Spleen (tissue), 11 donors: ENCODE measurements at regions not wholly inside any gene's neighbourhood (a gene's known extent, or its start where the extent isn't known, plus 50 kb on each side); places are given as distances from the start of the nearest gene placed in this dataset.

Experiments used
- DNase-seq: peaks from one replicate; pipeline ENCODE4 v3.0.0-alpha.2; 2020
- H3K27ac ChIP-seq, 8 donors: fragments of 200-600 bp; sonication (generic) in 7 of 8; 1 replicate in 4 of 8; 2 replicates in 4 of 8; pipeline versions ENCODE4 v1.5.0 to v1.8.0; 2016 to 2021; ENCODE audit warnings: inconsistent platforms in 4 of 8, mild to moderate bottlenecking in 4 of 8, moderate library complexity in 1 of 8
- H3K27me3 ChIP-seq, 7 donors: fragments of 200-600 bp; sonication (generic) in 6 of 7; replicated peaks in 1 of 7; 1 replicate in 4 of 7; 2 replicates in 3 of 7; pipeline versions ENCODE4 v1.5.0 to v1.8.0; 2016 to 2021; ENCODE audit warnings: inconsistent platforms in 3 of 7, mild to moderate bottlenecking in 1 of 7
- H3K36me3 ChIP-seq, 6 donors: fragments of 200-600 bp; sonication (generic) in 5 of 6; 1 replicate in 4 of 6; 2 replicates in 2 of 6; pipeline versions ENCODE4 v1.5.0 to v1.8.0; 2016 to 2021; ENCODE audit warnings: inconsistent platforms in 2 of 6
- H3K4me1 ChIP-seq, 6 donors: fragments of 200-600 bp; sonication (generic) in 5 of 6; 1 replicate in 3 of 6; 2 replicates in 3 of 6; pipeline versions ENCODE4 v1.5.0 to v1.8.0; 2016 to 2021; ENCODE audit warnings: inconsistent platforms in 3 of 6
- H3K4me3 ChIP-seq, 8 donors: fragments of 200-600 bp; sonication (generic) in 7 of 8; 1 replicate in 4 of 8; 2 replicates in 4 of 8; pipeline versions ENCODE4 v1.5.0 to v1.8.0; 2016 to 2021; ENCODE audit warnings: inconsistent platforms in 4 of 8, mild to moderate bottlenecking in 4 of 8, moderate library complexity in 2 of 8
- H3K9me3 ChIP-seq, 8 donors: fragments of 200-600 bp; sonication (generic) in 7 of 8; 1 replicate in 4 of 8; 2 replicates in 4 of 8; pipeline versions ENCODE4 v1.5.0 to v1.8.0; 2016 to 2021; ENCODE audit warnings: inconsistent platforms in 4 of 8
- POLR2A ChIP-seq, 3 donors: fragments of 450-650 bp; IDR thresholded peaks; one replicate each; pipeline ENCODE4 v1.5.1; 2017; ENCODE audit warnings: antibody characterized with exemption in 3 of 3, mild to moderate bottlenecking in 1 of 3
- POLR2AphosphoS5 ChIP-seq, 3 donors: sonication (generic); formaldehyde crosslinking; IDR thresholded peaks; one replicate each; pipeline ENCODE4 v1.5.1; 2017; ENCODE audit warnings: antibody characterized with exemption in 3 of 3
- WGBS, 5 donors: extraction: QIAGEN DNeasy Blood & Tissue Kit in 3 of 5; methylation state at CpG; one replicate each; pipeline versions ENCODE4 v1.1.5 to v1.1.7; 2013 to 2018; 5-methylcytosine and 5-hydroxymethylcytosine counted together
- intact Hi-C: fragments of 100-400 bp; cut with DNase I; formaldehyde crosslinking; loops from one replicate; pipeline ENCODE4 v1.15.0; 2023; ENCODE audit warnings: low total_unique reads
- TF ChIP-seq, protein P1 (sequence below), 11 experiments: fragments of 200-600 bp in 7 of 11; fragments of 450-650 bp in 4 of 11; sonication (generic) in 4 of 11; IDR thresholded peaks in 8 of 11; conservative IDR thresholded peaks in 3 of 11; 1 replicate in 7 of 11; 2 replicates in 4 of 11; pipeline versions ENCODE4 v1.4.0 to v1.8.0; 2016 to 2021; ENCODE audit warnings: antibody characterized with exemption in 11 of 11, inconsistent platforms in 4 of 11, mild to moderate bottlenecking in 1 of 11
- donor health status: healthy with polysubstance abuse.
- donor health status: DM: no; HTN: no; CAD: no; lungs with moderate emphysema.
- donor health status: DM: no; HTN: no; CAD: no.
- donor health status: Bipolar disorder and iron deficiency.
- donor health status: healthy.
- donor health status: DM: no; HTN: no; CAD: no.
- donor health status: DM: yes; HTN: yes; CAD: no.

DNA sequence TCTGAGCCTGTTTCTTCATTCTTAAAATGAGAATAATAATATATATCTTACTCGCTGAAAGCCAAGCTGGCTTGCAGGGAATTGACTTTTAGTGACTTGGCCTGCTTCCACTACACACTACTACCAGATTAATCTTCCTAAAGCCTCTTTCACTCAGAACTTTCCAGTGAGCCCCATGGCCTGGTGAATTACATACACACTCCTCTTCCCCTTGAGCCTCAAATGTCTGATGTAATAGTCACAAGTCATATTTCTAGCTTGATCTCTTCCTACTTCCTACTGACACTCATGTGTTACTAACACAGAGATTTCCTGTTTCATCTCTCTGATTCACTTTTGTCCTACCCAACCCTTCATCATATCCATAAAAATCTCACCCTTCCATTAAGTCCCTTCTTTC, 82.7 kb upstream of the SOX2 start:
- DNase-seq, result no peak

DNA sequence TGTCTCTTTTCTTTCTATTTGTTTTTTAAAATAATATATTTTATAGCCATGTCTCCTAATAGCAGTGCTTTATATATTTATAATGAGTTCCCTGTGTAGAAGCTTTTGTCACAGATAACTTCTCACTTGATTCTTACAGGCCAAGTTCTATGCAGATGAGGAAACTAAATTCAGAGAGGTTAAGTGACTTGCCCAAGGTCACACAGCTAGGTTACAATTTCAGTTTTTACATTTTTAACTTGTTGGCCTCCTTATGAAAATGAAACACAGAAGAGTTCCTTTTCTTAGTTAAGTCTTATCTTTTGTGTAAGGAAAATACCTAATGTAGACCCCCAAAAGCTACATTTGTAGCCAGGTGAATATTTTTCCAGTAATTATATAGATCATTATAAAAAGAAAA, 83.3 kb upstream of the SOX2 start:
- TF ChIP-seq POLR2A (IDR thresholded peaks at IDR 0.05) (no peak), POLR2AphosphoS5 (IDR thresholded peaks at IDR 0.05) (no peak)
- TF ChIP-seq, protein P1, sequence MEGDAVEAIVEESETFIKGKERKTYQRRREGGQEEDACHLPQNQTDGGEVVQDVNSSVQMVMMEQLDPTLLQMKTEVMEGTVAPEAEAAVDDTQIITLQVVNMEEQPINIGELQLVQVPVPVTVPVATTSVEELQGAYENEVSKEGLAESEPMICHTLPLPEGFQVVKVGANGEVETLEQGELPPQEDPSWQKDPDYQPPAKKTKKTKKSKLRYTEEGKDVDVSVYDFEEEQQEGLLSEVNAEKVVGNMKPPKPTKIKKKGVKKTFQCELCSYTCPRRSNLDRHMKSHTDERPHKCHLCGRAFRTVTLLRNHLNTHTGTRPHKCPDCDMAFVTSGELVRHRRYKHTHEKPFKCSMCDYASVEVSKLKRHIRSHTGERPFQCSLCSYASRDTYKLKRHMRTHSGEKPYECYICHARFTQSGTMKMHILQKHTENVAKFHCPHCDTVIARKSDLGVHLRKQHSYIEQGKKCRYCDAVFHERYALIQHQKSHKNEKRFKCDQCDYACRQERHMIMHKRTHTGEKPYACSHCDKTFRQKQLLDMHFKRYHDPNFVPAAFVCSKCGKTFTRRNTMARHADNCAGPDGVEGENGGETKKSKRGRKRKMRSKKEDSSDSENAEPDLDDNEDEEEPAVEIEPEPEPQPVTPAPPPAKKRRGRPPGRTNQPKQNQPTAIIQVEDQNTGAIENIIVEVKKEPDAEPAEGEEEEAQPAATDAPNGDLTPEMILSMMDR (IDR thresholded peaks at IDR 0.05 in 8 of 11, conservative IDR thresholded peaks at IDR 0.05 in 3 of 11), result no peak

More for the DNA sequence above, 82.7 kb upstream of the SOX2 start:
- H3K9me3 ChIP-seq, result no peaks in the 10 kb centered on the region
- H3K4me1 ChIP-seq, result no peaks in the 10 kb centered on the region
- 91 to 97% (median 93%) methylated on average over 1 of the region's 1 CpG for WGBS, 5 donors
- no peaks in the 10 kb centered on the region for H3K27me3 ChIP-seq
- intact Hi-C loops, result no loop called here
- H3K27ac ChIP-seq, result no peak overlapping the region
- no peaks in the 10 kb centered on the region for H3K36me3 ChIP-seq
- no peak overlapping the region for H3K4me3 ChIP-seq
- TF ChIP-seq, protein P1 (IDR thresholded peaks at IDR 0.05 in 8 of 11, conservative IDR thresholded peaks at IDR 0.05 in 3 of 11), result no peak
- no peak for TF ChIP-seq POLR2A (IDR thresholded peaks at IDR 0.05)
- no peak for TF ChIP-seq POLR2AphosphoS5 (IDR thresholded peaks at IDR 0.05)

DNA sequence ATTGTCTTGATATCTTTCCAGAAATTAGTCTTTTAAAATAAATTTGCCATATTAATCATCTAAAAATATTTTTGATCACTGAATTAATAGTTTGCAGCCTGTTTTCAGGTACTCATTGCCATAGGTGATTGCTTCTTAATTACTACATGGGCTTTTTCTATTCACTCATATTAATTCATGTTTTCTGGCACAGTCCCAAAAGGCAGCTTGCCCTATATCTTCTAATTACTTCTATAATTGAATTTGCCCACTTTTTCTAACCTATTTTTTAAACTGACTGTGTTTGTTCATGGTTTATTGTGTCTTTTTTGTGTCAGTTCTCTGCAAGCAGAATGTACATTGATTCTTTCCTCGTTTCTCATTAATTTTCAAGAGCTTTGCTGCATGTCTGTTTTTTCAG, 85.7 kb upstream of the SOX2 start:
- intact Hi-C loops, result no loop called here
- WGBS, 5 donors, result 75 to 84% (median 78%) methylated on average over 1 of the region's 1 CpG
- DNase-seq, result no peak

More for the DNA sequence above, 83.3 kb upstream of the SOX2 start:
- H3K27ac ChIP-seq, result no peak overlapping the region
- no peak overlapping the region for H3K4me3 ChIP-seq
- intact Hi-C loops, result no loop called here
- H3K27me3 ChIP-seq, result no peaks in the 10 kb centered on the region
- H3K4me1 ChIP-seq, result no peaks in the 10 kb centered on the region
- no peaks in the 10 kb centered on the region for H3K36me3 ChIP-seq
- H3K9me3 ChIP-seq, result no peaks in the 10 kb centered on the region
- no peak for DNase-seq

DNA sequence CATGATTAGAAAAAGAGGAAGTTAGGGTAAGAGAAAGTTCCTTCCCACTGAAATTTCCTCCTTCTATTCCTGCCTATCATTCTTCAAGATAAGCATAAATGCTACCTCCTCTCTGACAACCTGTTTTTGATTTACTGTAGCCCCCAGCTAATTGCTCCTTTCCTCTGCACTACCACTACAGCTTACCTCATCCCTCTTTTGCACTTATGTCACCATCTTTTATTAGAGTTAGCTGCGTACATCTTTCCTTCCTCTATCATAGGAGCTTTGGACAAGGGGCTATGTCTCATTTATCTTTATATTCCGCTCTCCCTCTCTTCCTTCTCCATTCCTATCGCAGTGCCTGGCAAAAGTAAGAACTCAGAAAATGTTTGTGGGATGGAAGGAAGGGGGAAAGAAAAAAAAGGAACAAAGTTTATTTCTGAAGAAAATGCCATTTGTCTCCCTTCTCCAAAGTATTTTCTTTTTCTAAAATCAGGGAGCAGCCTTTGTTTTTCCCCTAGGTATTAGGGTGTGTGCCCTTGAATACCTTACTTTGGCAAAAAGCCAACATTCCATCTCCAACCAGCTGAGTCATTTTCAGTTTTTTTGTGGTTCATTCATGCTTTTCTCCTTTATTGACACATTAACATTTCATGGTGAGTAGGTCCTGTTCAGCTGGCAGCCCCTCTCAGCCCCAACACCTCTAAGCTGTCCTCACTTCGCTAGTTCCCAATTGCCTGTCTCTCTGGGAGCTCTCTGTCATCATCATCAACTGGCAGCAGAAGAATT, 87.6 kb upstream of the SOX2 start:
- intact Hi-C loops, result no loop called here
- H3K4me1 ChIP-seq, result no peaks in the 10 kb centered on the region
- no peaks in the 10 kb centered on the region for H3K9me3 ChIP-seq
- WGBS, 5 donors, result 13 to 22% (median 18%) methylated on average over 4 of the region's 4 CpGs
- no peaks in the 10 kb centered on the region for H3K36me3 ChIP-seq
- H3K4me3 ChIP-seq, result no peak overlapping the region
- no peak for DNase-seq
- TF ChIP-seq POLR2AphosphoS5 (IDR thresholded peaks at IDR 0.05), result no peak
- TF ChIP-seq POLR2A (IDR thresholded peaks at IDR 0.05), result no peak
- TF ChIP-seq, protein P1 (IDR thresholded peaks at IDR 0.05 in 8 of 11, conservative IDR thresholded peaks at IDR 0.05 in 3 of 11), result no peak
- H3K27me3 ChIP-seq, result no peaks in the 10 kb centered on the region
- H3K27ac ChIP-seq, result no peak overlapping the region

More for the DNA sequence above, 85.7 kb upstream of the SOX2 start:
- no peaks in the 10 kb centered on the region for H3K4me1 ChIP-seq
- H3K27ac ChIP-seq, result no peak overlapping the region
- no peaks in the 10 kb centered on the region for H3K9me3 ChIP-seq
- no peaks in the 10 kb centered on the region for H3K36me3 ChIP-seq
- no peak for TF ChIP-seq POLR2A (IDR thresholded peaks at IDR 0.05)
- TF ChIP-seq POLR2AphosphoS5 (IDR thresholded peaks at IDR 0.05), result no peak
- TF ChIP-seq, protein P1 (IDR thresholded peaks at IDR 0.05 in 8 of 11, conservative IDR thresholded peaks at IDR 0.05 in 3 of 11), result no peak
- H3K4me3 ChIP-seq, result no peak overlapping the region
- no peaks in the 10 kb centered on the region for H3K27me3 ChIP-seq
